Stimulated activated memory B cell treated with anti-CD40 and anti-IgM and Interleukin-4, amounts not matched to agents 10 μg/mL and 1 μg/mL and 100 μg/mL, for 72 hours (primary cell): ENCODE measurements at regions not wholly inside any gene's neighbourhood (a gene's known extent, or its start where the extent isn't known, plus 50 kb on each side); places are given as distances from the start of the nearest gene placed in this dataset.

Source experiments
- ATAC-seq: fragments of 150-1000 bp; cut with Tn5 transposase; 2 replicates; pipeline ENCODE4 v1.10.0; 2021
- H3K27ac Mint-ChIP-seq: one replicate; pipeline ENCODE4 v1.8.0; 2022; ENCODE audit warnings: mild to moderate bottlenecking, mixed read lengths
- H3K27me3 Mint-ChIP-seq: one replicate; pipeline ENCODE4 v1.8.0; 2022; ENCODE audit warnings: mixed read lengths
- H3K36me3 Mint-ChIP-seq: one replicate; pipeline ENCODE4 v1.8.0; 2022; ENCODE audit warnings: mixed read lengths
- H3K4me1 Mint-ChIP-seq: one replicate; pipeline ENCODE4 v1.8.0; 2022; ENCODE audit warnings: mixed read lengths
- H3K4me3 Mint-ChIP-seq: one replicate; pipeline ENCODE4 v1.8.0; 2022; ENCODE audit warnings: mild to moderate bottlenecking, moderate library complexity, mixed read lengths
- H3K9me3 Mint-ChIP-seq: one replicate; pipeline ENCODE4 v1.8.0; 2022; ENCODE audit warnings: mixed read lengths

DNA sequence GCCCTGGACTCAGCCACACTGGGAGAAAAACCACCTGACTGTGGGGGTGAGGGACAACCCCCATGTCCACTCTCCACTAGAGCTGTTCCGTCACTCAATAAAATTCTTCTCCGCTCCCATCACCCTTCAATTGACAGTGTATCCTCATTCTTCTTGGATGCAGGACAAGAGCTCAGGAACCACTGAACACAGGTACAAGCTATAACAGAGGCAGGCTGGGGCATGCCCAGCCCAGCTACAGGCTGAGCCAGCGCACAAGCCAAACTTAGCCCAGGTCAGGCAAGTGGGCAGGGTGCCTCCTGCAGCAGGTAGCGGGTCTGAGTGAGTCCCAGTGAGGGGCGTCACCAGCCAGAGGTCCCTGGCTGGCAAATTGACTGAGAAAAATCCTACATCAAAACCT lies 183.4 kb downstream of the HINT1 start:
- H3K4me1 Mint-ChIP-seq = no peaks in the 10 kb centered on the region
- H3K4me3 Mint-ChIP-seq = no peak overlapping the region
- peaks cover 15% of the 10 kb centered on the region for H3K27me3 Mint-ChIP-seq
- no peak for ATAC-seq
- H3K36me3 Mint-ChIP-seq = no peaks in the 10 kb centered on the region
- H3K9me3 Mint-ChIP-seq = peaks cover 3% of the 10 kb centered on the region
- no peak overlapping the region for H3K27ac Mint-ChIP-seq

DNA sequence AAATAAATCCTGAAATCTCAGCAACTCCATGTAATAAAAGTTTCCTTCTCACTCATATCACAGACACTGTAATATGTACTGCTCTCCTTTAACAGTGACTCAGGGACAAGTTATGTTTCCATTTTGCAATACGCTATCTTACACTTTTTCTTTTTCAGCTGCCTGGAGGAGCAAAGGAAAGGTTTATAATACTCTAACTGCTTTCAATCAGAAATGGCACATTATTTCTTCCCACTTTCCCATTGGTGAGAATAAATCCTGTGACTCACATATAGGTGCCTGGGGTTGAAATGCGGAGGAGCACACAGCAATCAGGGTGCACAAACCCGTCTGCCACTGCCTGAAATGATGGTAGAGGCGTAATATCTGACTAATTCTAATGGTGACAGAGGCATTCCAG lies 186.6 kb downstream of the HINT1 start:
- H3K4me1 Mint-ChIP-seq = no peaks in the 10 kb centered on the region
- H3K4me3 Mint-ChIP-seq = no peak overlapping the region
- H3K27me3 Mint-ChIP-seq = peaks cover 15% of the 10 kb centered on the region
- no peak overlapping the region for H3K27ac Mint-ChIP-seq
- H3K36me3 Mint-ChIP-seq = no peaks in the 10 kb centered on the region
- no peak for ATAC-seq
- peaks cover 3% of the 10 kb centered on the region for H3K9me3 Mint-ChIP-seq

DNA sequence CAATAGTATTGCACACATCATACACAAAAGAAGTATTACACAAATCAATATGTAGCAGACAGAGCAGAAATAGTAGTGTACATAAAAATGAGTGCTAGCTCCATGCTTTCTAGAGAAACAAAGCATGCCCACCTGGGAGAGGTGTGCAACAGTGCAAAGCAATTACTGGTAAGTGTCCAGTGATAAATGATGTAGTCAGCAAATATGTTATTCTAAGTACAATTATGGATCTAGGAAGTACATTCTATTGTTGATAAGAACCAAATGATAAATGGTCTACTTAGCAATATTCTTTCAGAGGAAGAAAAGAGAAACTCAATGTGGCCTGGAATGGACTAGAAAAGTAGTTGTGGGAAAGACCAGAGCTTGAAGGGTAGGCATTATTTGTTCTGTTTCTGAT lies 188.6 kb downstream of the HINT1 start:
- Mint-ChIP-seq H3K36me3 (no peaks in the 10 kb centered on the region), H3K4me3 (no peak overlapping the region), H3K4me1 (no peaks in the 10 kb centered on the region), H3K27ac (no peak overlapping the region), H3K27me3 (peaks cover 9% of the 10 kb centered on the region), H3K9me3 (peaks cover 3% of the 10 kb centered on the region)
- ATAC-seq = no peak

DNA sequence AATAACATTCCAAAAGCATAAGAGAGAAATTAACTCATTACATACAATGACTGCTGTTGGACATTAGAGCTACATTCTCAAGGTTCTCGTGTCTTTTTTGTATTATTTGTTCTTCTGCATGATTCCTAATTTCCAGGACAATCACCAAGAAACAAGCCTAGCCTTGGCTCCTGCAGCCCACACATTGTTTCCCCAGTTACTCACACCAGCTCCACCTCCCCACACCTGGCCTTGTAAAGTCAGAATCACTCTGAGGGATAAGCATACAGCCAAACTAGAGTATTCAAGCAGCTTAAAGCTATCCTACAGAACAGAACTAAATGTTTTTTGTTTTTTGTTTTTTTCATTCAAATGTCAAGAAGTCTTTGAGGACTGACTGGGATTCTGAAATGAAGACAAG lies 189.2 kb downstream of the HINT1 start:
- Mint-ChIP-seq H3K4me1 (no peaks in the 10 kb centered on the region), H3K27me3 (peaks cover 3% of the 10 kb centered on the region)

DNA sequence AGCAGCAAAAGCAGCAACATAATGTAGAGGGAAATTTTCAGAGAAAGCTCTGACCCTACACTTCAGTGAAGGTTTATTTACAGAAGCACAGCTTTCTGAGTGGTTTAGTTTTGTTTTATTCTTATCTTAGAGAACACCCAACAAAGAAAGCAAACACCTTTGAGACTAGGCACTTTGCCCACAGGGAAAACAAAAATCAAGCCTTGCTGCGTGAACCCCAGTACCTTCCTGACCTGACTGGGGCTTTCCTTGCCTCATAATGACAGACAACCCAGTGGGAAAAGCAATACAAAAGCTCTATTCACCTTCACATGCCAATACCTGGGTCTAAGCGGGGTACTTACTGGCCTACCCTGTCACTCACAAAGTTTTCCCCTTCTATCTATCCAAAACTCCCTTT lies 189.8 kb downstream of the HINT1 start:
- Mint-ChIP-seq H3K27me3 (no peaks in the 10 kb centered on the region), H3K9me3 (peaks cover 9% of the 10 kb centered on the region), H3K27ac (no peak overlapping the region), H3K4me1 (no peaks in the 10 kb centered on the region), H3K36me3 (no peaks in the 10 kb centered on the region), H3K4me3 (no peak overlapping the region)
- ATAC-seq = no peak

More for the DNA sequence above, 189.2 kb downstream of the HINT1 start:
- no peak overlapping the region for H3K27ac Mint-ChIP-seq
- no peak for ATAC-seq
- H3K36me3 Mint-ChIP-seq = no peaks in the 10 kb centered on the region
- H3K9me3 Mint-ChIP-seq = peaks cover 9% of the 10 kb centered on the region
- H3K4me3 Mint-ChIP-seq = no peak overlapping the region

DNA sequence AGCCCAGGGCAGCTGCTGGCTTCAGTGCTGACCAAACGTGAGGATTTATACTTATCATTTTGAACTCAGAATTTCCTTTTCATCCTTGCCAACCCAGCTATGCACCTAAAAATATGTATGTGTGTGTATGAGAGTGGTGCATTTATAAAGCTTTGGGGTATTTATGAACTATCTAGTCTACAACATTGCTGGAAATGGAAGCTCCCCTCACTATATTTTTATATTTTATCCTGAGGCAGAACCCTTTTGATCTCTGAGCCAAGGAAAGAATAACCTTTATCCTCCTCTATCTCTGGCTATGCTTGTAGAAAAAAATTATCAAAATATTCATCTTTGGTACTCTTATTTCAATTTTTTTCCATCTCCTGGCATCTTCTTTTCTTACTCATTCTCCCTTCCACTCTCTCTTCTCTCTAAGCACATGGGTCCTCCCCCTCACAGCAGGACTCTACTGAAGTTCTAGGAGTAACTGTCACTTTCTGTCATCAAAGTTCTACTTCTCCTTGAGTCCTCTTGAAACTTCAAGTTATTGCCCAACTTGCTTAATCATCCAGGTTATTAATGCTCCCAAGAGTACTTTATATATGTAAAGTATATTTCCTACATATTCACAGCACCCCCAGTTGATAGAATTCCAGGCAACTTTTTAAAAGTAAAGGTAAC lies 190.9 kb downstream of the HINT1 start:
- H3K27me3 Mint-ChIP-seq = no peaks in the 10 kb centered on the region

DNA sequence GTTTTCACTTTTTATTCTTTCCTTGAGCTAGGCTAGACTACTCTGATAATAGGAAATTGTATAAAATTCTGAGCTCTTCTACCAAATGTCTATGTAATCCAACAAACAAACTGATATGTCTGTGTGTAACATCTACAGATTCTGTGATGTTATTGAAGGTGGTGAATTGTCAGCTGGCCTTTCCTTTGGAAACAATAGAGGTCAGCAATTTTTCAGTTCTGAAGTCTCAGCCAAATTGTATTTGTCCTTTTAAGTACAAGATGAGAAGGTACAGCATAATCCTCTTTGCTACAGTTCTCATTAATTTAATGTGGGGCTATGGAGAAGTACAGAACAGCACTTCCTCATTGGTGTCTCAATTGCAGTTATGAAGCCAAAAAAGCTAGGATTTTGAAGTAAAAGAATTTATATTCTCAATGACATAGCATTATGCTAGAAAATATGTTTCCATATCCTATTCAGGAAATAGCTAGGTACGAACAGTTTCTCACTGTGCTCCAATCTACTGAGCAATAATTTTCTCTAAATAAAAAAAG lies 198.0 kb downstream of the HINT1 start:
- peaks cover 5% of the 10 kb centered on the region for H3K27me3 Mint-ChIP-seq
- no peaks in the 10 kb centered on the region for H3K4me1 Mint-ChIP-seq
- no peak for ATAC-seq
- no peak overlapping the region for H3K4me3 Mint-ChIP-seq
- peaks cover 9% of the 10 kb centered on the region for H3K9me3 Mint-ChIP-seq
- no peaks in the 10 kb centered on the region for H3K36me3 Mint-ChIP-seq
- no peak overlapping the region for H3K27ac Mint-ChIP-seq

More for the DNA sequence above, 190.9 kb downstream of the HINT1 start:
- H3K4me1 Mint-ChIP-seq = no peaks in the 10 kb centered on the region
- no peaks in the 10 kb centered on the region for H3K36me3 Mint-ChIP-seq
- ATAC-seq = no peak
- H3K4me3 Mint-ChIP-seq = no peak overlapping the region
- no peak overlapping the region for H3K27ac Mint-ChIP-seq
- H3K9me3 Mint-ChIP-seq = peaks cover 6% of the 10 kb centered on the region

DNA sequence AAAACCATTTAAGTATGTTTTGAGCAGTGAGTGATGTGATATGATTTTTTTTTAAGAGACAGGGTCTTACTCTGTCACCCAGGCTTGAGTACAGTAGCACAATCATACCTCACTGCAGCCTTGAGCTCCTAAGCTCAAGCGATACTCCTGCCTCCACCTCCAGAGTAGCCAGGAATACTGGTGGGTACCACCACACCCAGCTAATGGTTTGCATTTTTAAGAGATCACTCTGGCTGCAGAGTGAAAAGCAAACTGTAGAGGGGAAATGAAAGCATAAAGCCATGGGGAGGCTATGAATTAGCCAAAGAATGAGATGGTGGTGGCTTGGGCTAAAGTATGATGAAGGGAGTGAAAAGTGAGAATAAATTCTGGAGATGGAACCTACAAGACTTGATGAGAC lies 199.1 kb downstream of the HINT1 start:
- H3K36me3 Mint-ChIP-seq = no peaks in the 10 kb centered on the region
- no peak for ATAC-seq
- H3K4me1 Mint-ChIP-seq = no peaks in the 10 kb centered on the region
- H3K4me3 Mint-ChIP-seq = no peak overlapping the region
- H3K9me3 Mint-ChIP-seq = peaks cover 4% of the 10 kb centered on the region
- no peak overlapping the region for H3K27ac Mint-ChIP-seq
- H3K27me3 Mint-ChIP-seq = peaks cover 7% of the 10 kb centered on the region

DNA sequence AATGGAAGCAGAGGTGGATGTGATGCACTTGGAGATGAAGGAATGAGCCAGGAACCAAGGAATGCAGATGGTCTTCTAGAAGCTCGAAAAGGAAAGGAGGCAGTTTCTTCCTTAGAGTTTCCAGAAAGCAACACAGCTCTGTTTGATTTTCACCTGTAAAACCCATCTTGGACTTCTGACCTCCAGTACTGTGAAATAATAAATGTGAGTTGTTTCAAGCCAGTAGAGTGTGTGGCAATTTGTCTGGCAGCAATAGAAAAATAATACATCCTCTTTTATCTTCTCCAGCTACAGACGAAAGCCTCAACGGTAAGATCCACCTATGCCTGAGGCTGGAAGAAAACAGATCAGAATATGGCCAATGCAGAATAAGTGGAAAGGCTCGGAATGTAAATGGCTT lies 199.7 kb downstream of the HINT1 start:
- Mint-ChIP-seq H3K27me3 (peaks cover 7% of the 10 kb centered on the region), H3K27ac (no peak overlapping the region), H3K4me3 (no peak overlapping the region), H3K36me3 (no peaks in the 10 kb centered on the region), H3K4me1 (no peaks in the 10 kb centered on the region), H3K9me3 (peaks cover 3% of the 10 kb centered on the region)
- ATAC-seq = no peak

DNA sequence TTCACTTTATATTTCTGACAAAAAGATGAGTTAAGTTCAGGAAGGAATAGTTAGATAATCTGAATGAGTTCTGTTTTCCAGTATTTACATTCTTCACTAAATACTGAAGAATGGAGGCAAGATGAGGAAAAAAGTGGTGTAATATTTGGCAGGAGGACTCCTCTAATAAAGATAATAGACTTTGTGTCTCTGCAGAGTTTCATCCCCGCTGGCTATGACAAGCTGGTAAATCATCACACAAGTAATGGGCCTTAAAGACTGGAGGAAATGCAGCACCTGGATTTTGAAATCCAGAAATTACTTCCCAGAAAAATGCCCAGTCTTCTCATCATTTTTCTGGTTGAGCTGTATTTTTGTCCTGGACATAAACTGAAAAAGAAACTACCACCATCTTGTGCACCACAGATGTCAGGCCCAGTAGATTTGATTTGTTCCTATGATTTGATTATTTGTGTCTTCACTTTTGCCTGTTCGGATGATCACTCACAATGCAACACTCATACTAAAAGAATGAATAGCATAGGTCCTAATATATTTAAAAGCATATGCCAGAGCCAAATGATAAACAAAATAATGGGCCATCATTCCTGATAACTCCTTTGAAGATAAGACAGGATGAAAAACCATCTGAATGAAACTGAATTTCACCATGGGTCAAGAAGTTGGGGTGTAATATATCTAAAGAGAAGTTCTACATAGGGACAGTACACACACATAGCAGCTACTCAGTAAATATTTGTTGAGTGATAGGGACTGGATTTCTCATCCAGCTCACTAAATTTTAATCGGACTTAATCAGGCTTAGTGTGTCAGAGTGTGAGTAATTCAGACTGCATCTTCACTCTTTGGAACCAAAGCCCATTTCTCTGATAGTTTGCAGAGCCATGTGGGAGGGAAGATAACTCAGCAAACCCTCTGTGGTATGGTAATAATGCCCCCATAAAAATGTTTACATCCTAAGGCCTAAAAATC lies 200.5 kb downstream of the HINT1 start:
- Mint-ChIP-seq H3K27ac (no peak overlapping the region), H3K27me3 (peaks cover 7% of the 10 kb centered on the region), H3K4me3 (no peak overlapping the region), H3K4me1 (no peaks in the 10 kb centered on the region), H3K36me3 (no peaks in the 10 kb centered on the region), H3K9me3 (peaks cover 3% of the 10 kb centered on the region)
- ATAC-seq = no peak

DNA sequence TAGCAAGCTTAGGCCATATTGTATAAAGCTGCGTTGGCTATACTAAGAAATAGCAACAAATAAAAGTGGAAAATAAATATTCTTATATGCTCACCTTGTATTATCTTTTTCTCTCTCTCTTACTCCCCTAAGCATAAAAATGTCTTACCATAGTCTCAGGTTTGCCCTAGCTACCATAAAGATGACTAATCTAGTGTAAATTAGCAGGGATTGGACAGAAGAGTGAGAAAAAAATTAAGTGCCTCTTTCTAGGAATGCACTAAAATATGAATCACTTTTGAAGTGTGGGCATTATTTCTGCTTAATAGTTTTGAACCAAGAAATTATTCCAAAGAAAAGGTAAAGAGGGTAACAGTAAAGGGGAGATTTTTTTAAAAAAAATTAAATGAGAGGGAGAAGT lies 201.3 kb downstream of the HINT1 start:
- no peak for ATAC-seq
- Mint-ChIP-seq H3K4me3 (no peak overlapping the region), H3K4me1 (no peaks in the 10 kb centered on the region), H3K36me3 (no peaks in the 10 kb centered on the region), H3K27me3 (peaks cover 7% of the 10 kb centered on the region), H3K27ac (no peak overlapping the region), H3K9me3 (peaks cover 3% of the 10 kb centered on the region)

DNA sequence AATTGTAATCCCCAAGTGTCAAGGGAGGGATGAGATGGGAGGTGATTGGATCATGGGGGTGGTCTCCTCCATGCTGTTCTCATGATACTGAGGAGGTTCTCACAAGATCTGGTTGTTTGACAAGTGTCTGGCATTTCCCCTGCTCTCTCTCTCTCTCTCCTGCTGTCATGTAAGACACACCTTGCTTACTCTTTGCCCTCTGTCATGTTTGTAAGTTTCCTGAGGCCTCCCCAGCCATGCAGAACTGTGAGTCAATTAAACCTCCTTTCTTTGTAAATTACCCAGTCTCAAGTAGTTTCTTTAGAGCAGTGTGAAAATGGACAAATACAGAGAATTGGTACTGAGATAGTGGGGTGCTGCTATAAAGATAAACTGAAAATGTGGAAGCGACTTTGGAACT lies 207.9 kb downstream of the HINT1 start:
- Mint-ChIP-seq H3K27me3 (peaks cover 2% of the 10 kb centered on the region), H3K36me3 (no peaks in the 10 kb centered on the region), H3K27ac (no peak overlapping the region), H3K4me1 (no peaks in the 10 kb centered on the region), H3K9me3 (no peaks in the 10 kb centered on the region), H3K4me3 (no peak overlapping the region)
- no peak for ATAC-seq

DNA sequence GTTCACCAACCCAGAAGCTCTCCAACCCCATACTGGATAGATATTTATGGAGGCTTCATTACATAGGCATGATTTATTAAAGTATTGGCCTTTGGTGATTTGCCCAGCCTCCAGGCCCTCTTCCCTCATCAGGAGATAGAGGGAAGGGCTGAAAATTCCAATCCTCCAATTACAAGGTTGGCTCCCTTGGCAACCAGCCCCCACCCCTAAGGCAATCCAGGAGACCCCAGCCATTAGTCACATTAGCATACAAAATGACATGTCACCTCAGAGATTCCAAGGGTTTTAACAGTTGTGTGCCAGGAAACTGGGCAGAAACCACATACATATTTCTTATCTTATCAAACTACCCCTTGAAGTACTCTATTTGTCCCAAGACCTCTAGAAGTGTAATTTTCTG lies 210.0 kb downstream of the HINT1 start:
- H3K36me3 Mint-ChIP-seq = no peaks in the 10 kb centered on the region
- no peaks in the 10 kb centered on the region for H3K27me3 Mint-ChIP-seq
- no peaks in the 10 kb centered on the region for H3K9me3 Mint-ChIP-seq
- no peak overlapping the region for H3K27ac Mint-ChIP-seq
- no peak for ATAC-seq
- H3K4me1 Mint-ChIP-seq = no peaks in the 10 kb centered on the region
- H3K4me3 Mint-ChIP-seq = no peak overlapping the region

DNA sequence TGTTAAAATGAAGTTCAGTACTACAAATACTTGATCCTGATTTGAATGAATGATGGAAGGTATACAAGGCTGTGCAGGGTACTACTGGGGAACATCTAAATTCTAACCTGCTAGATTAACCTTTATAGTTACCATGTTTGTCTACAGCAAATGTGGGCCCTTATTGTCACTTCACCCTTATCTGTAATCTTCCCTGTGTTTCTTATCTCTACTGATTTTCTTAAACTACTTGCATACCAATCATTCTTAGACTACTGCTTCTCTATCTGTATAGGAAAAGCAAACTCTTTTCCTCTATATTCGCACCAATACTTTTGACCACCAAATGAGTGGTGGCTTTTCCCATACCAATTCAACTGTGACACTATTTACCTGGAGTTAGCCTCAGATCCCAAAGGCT lies 210.7 kb downstream of the HINT1 start:
- Mint-ChIP-seq H3K36me3 (no peaks in the 10 kb centered on the region), H3K4me1 (no peaks in the 10 kb centered on the region), H3K9me3 (no peaks in the 10 kb centered on the region), H3K4me3 (no peak overlapping the region), H3K27ac (no peak overlapping the region), H3K27me3 (no peaks in the 10 kb centered on the region)
- no peak for ATAC-seq

DNA sequence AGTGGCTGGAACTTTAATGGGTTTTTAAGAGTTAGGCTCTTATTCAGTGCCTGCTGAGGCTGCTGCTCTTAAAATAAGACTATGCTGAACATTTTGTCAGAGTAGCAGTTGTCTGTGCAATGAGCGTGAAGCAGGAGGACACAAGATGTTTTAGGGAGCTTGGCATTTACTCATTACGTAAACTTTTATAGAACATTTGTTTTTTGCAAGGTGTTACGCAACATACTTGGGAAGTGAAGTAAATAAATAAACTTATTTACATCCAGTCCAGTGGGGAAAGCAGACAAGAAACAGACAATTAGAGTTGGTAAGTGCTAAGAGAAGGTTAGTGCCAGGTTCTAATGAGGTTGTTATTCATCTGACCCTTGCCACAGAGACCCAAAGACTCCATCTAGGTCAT lies 226.0 kb downstream of the HINT1 start:
- ATAC-seq = no peak
- Mint-ChIP-seq H3K27ac (no peak overlapping the region), H3K4me3 (no peak overlapping the region), H3K9me3 (no peaks in the 10 kb centered on the region), H3K27me3 (no peaks in the 10 kb centered on the region), H3K4me1 (no peaks in the 10 kb centered on the region), H3K36me3 (no peaks in the 10 kb centered on the region)

DNA sequence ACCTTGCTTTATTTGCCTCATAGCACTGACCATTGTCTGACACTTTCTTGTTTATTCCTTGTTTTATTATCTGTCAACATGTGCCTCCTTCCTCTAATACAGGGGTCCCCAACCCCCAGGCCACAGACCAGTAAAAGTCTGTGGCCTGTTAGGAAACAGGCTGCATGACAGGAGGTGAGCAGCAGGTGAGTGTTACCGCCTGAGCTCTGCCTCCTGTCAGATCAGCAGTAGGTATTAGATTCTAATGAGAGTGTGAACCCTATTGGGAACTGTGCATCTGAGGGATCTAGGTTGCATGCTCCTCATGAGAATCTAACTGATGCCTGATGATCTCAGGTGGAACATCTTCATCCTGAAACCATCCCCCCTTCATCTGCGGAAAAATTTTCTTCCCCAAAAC lies 228.0 kb downstream of the HINT1 start:
- Mint-ChIP-seq H3K27me3 (no peaks in the 10 kb centered on the region), H3K4me1 (no peaks in the 10 kb centered on the region), H3K27ac (no peak overlapping the region), H3K4me3 (no peak overlapping the region), H3K36me3 (no peaks in the 10 kb centered on the region), H3K9me3 (peaks cover 3% of the 10 kb centered on the region)
- no peak for ATAC-seq
